Activated T-cell treated with anti-CD3 and anti-CD28 coated beads for 4 hours (primary cell): ENCODE measurements at regions not wholly inside any gene's neighbourhood (a gene's known extent, or its start where the extent isn't known, plus 50 kb on each side); places are given as distances from the start of the nearest gene placed in this dataset.
"Not testable (repeated sequence)": the region's sequence is repeated elsewhere in the genome, so short reads cannot be mapped to it uniquely, and the experiment has no call there.

Source experiments
- DNase-seq: peaks from one replicate; pipeline ENCODE4 v3.0.0-alpha.2; 2020

DNA sequence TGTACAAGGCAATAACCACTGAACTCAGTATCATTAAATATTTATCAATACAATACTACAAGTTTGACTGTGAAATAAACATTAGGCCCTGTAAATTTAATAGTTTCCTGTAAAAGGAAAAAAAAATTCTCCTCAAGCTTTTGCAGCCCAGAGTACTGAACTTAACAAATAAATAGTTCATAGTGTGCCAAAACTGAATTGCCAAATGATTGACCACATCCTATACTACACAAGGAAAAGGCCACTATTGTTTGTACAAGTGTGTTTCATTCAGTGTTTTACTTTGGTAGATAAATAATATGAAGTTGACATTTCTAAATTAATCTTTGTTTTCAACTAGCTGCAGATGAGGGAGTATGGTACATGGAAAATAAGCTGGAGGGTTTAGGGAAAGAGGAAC, 379.6 kb downstream of the FLRT2 start:
- DNase-seq, result no peak

DNA sequence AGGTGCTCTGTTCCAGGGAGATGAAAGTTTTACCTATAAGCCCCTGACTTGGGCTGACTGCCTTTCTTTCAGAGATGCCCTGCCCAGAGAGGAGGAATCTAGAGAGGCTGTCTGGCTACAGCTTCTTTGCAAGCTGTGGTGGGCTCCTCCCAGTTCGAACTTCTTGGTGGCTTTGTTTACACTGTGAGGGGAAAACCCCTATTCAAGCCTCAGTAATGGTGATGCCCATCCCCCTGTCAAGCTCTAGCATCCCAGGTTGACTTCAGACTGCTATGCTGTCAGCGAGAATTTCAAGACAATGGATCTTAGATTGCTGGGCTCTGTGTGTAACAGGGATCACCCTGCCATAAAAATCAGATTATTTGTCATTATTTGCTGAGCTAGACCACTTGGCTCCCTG, 377.6 kb downstream of the FLRT2 start:
- no peak for DNase-seq

DNA sequence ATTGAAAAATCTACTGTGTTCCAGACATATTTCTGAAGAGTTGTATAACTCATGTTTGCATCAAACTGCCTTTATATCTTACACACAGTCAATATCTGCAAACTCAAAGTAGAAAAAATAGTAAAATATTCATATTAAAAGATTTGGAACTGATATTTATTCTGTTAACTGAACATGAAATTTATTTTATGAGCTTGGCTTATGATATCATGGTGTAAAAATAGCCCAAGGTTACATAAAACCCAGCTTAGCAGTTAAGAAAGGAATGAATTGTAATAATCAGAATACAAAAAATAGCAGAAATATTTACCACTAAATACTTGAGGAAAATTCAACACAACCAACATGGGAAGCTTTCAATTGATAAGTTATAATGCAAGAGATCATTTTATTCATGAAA, 367.9 kb downstream of the FLRT2 start:
- no peak for DNase-seq

DNA sequence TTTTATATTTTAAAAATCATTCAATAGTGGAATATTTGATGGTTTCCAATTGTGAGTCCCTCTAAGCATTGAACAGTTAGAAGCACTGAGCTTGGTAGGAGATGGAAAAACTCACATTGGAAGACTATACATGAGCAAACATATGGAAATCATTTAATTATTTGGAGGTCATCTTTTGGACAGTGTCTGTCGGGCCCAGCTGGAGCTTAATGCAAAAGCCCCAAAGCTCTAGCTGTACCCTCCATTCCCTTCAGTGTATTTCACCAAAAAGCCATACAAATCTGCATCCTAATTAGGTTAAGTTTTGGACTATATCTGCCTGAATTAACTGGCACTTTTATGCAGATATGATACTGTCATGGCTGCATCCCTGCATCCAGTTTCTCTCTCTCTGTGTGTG, 365.7 kb downstream of the FLRT2 start:
- DNase-seq, result no peak

DNA sequence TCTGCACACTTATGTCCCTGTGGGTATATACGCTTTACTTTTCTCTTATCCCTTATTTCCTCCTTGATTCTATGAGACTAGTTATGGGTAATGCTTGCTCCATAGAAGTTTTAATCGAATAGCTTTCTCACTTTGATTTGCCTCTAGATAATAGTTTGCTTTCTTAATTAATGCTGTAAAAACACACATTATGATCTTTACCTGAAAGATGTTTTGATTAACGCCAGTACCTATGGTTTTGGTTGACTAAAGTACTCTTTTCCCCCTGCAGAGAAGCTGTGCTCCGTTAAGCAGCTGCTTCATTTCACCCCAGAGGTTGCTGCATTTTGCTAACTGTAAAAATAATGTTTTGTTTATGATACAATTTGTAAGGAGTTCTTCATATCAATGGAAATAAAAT, 362.3 kb downstream of the FLRT2 start:
- no peak for DNase-seq

DNA sequence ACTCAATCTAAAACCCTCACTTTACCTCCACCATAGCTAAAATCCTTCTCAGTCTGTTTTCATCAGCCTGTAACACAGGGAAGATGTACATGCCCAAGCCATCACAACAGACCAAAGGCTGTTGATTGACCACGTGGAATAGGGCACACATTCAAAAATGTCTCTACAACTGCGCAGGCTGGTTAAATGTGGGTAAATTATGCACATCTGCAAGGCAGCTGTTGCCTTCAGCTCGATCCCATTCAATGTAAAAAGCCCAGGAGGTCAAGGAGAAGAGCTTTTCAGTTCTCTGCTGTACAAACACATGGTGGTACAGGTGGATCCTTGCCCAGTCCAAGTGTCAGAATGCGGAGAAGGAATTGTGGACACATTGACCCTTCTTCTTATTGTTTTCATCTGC, 354.0 kb downstream of the FLRT2 start:
- no peak for DNase-seq

DNA sequence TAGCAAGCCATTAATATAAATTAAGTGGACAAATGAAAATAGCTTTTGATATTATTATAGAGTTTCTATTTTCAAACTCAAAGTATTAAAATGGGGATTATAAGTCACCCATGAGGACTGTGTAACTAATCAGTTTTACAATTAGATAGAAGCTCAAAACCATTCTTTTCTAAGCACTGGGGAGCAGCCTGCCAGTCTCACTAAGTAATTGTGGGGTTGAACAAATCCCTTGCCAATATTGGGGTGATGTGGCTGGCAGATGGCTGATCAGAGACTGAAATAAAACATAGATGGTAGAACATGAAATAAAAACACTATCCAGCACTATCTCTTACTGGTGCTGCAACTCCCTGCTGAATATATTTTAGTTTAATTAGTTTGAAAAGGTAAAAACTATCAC, 353.2 kb downstream of the FLRT2 start:
- DNase-seq, result no peak

DNA sequence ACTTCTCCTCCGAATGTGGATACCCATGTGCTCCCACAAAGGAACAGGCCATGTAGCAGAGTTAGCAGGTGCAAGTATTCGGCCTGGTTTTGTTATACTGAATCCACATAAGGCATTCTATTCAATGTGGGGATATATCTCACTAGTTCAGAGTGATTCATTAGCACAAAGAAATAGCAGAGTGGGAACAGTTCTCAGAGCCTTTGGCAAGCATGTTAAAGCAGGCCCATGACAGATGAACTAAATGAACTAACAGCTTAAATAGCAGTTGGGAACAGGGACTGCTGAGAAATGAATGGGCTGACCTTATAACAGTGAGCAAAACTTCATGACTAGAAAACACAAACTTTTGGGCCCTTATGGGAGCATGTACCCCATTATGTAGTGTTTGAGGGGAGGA, 352.0 kb downstream of the FLRT2 start:
- no peak for DNase-seq

DNA sequence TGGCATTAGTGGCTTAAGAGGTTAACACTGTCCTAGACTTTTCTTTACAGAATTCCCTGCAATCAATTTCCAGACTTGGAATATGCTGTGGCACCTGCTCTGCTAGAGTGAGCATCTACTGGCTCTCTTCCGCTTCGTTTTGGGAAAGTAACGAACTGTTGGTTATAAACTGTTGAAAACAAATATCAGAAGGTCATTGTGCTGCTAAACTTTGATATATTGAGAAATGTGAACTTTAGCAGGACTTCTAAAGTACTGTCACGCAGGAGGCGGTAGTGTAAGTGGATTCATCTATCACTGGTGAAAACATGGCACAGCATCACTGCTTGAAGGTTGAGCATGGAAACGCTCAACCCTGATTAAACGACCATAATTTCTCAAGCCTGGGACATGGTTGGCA, 348.9 kb downstream of the FLRT2 start:
- no peak for DNase-seq

DNA sequence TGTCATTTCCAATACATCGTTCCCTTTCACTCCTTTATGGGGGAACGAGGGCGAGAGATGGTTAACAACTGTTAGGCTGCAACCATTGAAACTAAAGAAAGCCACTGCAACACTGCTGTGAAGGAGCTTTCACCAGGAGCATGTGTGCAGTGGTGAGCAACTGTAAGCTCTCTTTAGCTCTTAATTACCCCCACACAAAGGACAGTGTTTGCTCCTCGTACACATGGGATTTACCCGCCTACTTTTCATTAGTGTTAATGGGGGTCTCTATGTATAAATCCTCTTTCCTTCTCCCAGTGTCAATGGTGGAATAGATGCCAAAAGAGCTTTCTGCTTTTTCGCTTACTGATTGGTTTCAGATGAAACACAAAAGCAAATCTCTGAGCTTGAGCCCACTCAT, 343.1 kb downstream of the FLRT2 start:
- no peak for DNase-seq

DNA sequence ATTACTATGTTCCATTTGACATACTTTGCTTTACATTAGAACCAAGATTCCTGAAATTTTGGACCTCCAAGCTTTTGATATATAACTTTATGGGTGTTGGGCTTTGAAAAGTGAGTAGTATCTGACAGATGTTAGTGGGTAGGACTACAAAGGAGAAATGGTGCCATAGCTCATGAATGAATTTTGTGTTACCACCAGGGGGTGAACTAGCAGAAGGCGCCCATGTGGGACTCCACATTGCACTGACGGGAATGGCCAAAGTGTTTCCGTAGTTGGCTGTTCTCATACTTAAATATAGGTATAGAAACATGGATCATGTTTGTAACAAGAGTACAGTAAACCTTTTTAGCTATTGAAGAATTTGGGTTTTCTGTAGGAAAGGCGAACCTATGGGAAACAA, 337.5 kb downstream of the FLRT2 start:
- no peak for DNase-seq

DNA sequence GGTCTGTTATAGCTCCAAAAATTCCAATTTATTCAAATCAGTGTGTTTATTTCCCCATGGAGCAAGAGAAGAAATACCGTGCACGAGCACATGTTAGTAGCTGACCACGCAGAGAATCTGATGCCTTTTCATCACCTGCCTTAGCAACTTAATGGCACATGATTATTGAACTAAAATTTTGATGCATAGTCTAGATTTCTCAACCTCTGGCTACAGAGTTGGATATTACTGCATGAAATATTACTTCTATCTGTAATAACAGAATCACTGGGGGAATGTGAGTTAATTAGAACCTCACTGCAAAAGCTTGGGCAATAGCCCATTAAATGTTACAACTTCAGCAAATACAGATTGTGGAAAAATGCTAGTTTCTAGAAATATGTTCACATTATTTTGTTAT, 335.8 kb downstream of the FLRT2 start:
- no peak for DNase-seq

DNA sequence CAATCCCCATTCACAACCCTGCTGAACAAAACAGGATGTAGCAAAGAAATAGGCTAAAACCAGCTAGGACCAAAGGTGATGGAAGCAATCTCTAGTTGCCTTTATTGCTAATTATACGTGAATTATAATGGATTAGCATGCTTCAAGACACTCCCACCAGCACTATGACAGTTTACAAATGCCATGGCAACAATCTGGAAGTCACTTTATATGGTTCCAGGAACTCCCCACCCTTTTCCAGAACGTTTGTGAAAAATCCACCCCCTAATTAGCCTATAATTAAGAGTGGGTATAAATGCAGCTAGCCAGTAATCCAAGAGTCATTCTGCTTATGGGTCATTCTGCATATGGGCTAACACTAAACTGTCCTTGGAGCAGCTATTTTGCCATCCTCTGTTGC, 328.7 kb downstream of the FLRT2 start:
- DNase-seq, result no peak

DNA sequence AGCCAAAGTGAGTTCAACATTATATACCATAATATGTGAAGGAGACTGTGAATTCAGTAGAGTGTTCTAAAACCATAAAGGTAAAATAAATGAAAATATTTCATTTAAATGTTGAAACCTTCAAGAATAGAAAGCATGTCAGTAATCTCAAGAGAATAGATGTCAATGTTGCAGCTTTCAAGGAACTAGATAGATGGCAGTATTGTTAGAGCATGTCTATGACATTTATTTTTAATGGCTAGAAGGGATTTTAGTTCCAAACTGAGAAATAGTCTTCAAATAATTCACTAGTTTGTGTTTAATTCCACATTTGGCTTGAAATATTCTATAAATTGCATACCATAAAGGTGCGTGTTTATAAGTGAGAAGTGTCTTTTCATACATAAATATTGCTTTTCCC, 326.5 kb downstream of the FLRT2 start:
- no peak for DNase-seq

DNA sequence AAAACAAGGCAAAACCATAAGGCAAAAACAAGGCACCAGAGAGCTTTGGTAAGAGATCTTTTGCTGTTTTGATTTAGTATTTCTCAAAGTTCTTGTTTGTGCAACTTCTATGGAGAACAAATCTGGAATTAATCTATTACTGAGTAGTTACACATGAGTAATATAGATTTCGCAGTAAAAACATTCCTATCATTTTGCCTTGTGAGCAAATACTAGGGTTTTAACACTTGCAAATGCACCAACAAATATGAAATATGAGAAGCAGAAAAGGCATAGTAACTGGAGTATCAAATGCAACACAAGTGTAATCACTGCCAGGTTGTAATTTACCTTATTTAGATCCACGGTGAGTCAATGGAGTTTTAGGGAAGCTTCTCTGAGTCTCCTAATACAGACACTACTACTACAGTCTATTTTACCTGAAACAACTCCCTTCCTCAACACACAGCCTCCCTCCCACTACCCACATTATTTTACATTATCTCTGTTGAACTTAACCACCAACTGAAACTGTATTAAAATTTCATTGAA, 324.1 kb downstream of the FLRT2 start:
- no peak for DNase-seq

DNA sequence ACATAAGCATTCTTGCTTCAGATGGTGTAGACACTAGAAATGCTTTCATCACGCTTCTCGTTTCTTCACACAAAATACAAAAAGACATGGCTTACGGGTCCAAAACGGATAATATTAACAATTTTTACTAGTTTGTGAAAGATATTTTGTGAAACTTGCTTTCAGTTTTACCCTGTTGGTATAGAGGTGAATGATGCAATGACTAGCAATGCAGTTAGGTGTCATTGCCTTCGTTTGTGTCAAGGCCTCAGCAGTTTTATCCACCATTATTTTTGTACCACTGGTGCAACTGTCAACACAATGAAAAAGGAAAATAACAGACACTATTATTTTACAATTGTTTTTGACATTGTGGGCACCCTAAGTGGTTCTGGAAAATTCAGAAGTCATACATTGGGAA, 323.0 kb downstream of the FLRT2 start:
- no peak for DNase-seq

DNA sequence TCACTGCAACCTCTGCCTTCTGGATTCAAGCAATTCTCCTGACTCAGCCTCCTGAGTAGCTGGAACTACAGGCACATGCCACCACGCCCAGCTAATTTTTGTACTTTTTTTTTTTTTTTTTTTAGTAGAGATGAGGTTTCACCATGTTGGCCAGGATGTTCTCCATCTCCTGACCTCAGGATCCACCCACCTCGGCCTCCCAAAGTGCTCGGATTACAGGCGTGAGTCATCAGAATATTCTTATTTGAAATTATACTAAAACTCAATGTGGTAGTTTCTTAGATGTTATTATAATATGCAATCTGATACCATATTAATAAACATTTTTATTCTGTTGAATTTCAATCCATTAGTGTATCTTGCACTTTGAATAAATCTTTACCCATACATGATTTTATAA, 322.2 kb downstream of the FLRT2 start:
- not testable (repeated sequence) for DNase-seq

DNA sequence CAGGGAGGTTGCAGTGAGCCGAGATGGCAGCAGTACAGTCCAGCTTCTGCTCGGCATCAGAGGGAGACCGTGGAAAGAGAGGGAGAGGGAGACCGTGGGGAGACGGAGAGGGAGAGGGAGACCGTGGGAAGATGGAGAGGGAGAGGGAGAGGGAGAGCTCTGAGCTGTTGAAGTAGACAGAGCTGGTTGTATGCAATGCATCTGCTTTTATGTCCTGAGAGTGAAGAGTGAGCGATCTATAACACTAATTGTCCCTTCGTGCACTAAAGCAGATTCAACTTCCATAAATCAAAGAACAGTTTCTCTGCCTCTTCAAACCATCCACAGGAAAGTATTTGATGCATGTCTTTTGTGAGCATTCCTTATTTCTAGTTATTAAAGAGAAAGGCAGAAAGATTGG, 300.6 kb downstream of the FLRT2 start:
- DNase-seq, result not testable (repeated sequence)

DNA sequence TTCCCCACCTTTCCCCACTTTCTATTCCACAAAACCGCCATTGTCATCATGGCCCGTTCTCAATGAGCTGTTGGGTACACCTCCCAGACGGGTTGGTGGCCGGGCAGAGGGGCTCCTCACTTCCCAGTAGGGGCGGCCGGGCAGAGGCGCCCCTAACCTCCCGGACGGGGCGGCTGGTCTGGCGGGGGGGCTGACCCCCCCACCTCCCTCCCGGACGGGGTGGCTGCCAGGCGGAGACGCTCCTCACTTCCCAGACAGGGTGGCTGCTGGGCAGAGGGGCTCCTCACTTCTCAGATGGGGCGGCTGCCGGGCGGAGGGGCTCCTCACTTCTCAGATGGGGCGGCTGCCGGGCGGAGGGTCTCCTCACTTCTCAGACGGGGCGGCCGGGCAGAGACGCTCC, 299.7 kb downstream of the FLRT2 start:
- not testable (repeated sequence) for DNase-seq

DNA sequence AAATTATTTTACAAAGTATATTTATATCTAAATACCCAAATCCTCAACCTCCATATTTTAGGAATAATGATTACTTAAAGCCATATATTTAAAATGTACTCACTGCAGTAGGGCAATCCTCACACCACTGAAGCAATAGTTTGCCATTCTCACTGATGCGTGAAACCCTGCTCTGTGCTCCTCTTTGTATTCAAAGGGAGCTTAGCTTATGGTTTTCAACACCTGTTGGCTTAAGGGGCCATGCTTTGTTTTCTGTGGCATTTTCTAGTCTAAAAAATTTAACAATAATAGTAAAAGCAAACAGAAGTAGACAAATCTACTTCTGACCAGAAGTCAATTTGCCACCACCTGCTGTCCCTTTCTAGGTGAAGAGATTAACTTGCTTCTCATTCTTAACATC, 294.6 kb downstream of the FLRT2 start:
- no peak for DNase-seq

DNA sequence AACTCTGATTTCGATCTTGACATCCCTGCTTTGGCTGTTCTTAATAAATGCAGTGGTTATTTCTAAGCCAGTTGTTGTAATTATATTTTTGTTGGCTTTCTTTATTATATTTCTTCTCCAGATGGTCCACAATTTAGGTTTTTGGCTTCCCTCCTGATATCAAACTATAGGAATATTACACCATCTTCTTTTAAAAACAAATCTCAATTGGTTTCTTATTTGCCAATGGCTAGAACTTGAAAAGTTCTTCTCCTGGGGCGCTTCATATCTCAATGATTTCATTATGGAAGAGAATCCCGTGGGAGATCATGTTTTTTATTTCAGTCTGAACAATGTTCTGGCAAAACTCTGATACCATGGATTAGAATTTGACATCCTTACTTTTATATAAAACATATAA, 292.3 kb downstream of the FLRT2 start:
- no peak for DNase-seq

DNA sequence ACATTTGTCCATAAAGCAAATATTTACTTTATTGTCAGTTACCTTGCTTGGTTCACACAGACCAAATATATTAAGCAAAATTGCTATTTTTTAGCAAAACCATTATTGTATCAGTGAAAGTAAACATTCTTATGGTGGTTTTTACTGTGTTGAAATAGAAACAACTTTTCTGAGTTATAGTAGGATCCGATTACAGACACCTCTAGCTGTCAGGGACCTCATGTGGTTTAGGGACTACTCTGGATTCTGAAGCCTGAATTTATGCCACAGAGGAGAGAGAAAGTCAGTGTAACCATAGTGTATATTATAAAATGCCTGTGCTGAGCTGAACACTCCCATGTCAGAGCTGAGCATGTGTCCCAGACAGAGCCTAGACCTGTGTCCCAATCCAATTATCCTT, 287.5 kb downstream of the FLRT2 start:
- no peak for DNase-seq

DNA sequence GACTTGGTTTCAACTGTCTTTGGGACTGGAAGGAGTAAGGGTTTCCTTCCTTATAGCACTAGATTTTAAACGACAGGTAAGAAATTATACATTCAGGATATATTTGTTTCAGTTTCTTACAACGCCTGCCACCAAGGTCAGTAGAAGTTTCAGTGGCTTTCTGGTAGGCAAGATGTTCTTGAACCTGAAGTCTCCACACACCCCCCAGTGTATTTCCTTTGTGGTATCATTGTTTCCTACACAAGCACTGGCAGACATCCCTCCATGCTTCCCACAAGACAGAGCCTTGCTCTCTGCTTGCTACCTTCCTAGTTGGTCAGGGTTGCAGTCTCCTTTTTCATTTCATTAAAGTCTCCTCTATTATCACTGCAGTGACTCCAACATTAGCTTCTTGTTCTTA, 283.1 kb downstream of the FLRT2 start:
- no peak for DNase-seq

DNA sequence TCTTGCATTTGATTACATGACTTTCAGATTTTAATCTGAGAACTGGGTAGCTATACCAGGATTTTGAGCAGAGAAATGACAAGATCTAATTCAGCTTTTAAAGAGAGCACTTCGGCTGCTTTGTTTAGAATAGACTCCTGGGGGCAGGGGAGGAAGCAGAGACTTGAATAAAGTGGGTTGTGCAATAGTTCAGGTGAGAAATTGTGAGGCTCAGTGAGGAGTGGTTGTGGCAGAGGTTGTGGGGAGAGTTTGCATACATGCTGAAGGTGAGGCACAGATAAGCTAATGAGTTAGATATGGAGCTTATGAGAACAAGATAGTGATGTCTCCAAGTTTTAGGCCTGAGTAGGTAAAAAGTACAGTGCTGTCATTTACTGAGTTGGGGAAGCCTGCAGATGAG, 281.4 kb downstream of the FLRT2 start:
- no peak for DNase-seq

DNA sequence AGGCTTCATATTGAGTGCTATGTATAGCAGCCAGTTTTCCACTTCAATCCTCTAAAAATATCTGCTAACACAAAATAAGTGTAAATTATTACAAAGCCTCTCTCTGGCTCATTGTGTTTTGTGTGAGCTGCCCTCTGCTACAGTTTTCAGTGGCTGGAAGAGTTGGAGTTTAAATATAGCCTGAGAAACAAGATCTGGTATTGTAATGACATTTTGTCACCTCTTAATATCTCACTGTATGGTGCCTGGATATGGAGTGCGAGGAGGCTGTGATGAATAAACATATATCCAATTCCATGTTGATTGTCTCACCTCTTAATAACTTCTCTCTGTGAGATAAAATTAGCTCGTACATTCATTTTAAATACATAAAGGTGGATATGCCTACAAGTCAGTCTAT, 269.7 kb downstream of the FLRT2 start:
- DNase-seq, result no peak

DNA sequence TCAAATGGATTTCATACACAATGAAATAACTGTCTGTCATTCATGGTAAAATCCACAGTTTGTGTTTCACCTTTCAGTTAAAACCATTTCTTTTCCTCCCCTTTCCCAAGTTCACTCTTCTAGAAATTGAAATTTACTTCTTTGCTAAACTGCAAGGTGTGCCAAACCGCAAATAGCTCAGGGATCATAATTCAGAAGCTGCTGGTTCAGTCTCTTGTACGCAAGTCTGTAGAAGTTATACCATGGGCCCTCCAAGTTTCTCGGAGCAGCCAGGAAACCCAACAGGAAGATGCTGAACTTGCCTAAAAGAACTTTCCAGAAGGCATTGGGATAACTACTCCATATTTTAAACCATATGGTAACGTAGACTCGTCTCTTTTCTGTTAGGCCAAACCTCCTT, 268.9 kb downstream of the FLRT2 start:
- DNase-seq, result no peak
